NK-92 (cell line): ENCODE measurements at regions not wholly inside any gene's neighbourhood (a gene's known extent, or its start where the extent isn't known, plus 50 kb on each side); places are given as distances from the start of the nearest gene placed in this dataset.

Experiments
- DNase-seq: peaks from one replicate; lab custom pipeline; 2025; ENCODE audit not compliant: unreplicated experiment; lab: John Stamatoyannopoulos, UW

GRCh38 chr2:16080516-16080915 is 140.2 kb downstream of the MYCN start:
- no peak for DNase-seq

- DNase-seq, result no peak
Measured at GRCh38 chr2:16080071-16080470, 139.7 kb downstream of the MYCN start.

GRCh38 chr2:16079637-16080036 is 139.3 kb downstream of the MYCN start:
- no peak for DNase-seq

- DNase-seq, result no peak
Measured at GRCh38 chr2:16077601-16078000, 137.3 kb downstream of the MYCN start.

GRCh38 chr2:16076911-16077310 is 136.6 kb downstream of the MYCN start:
- no peak for DNase-seq

GRCh38 chr2:16075045-16076012 is 135.0 kb downstream of the MYCN start:
- no peak for DNase-seq

GRCh38 chr2:16073921-16074425 is 133.6 kb downstream of the MYCN start:
- DNase-seq, result no peak

- DNase-seq, result no peak
Measured at GRCh38 chr2:16073471-16073870, 133.1 kb downstream of the MYCN start.

GRCh38 chr2:16072638-16073290 is 132.4 kb downstream of the MYCN start:
- no peak for DNase-seq

- no peak for DNase-seq
Measured at GRCh38 chr2:16071865-16072637, 131.7 kb downstream of the MYCN start.

- DNase-seq, result no peak
Measured at GRCh38 chr2:16071039-16071864, 130.9 kb downstream of the MYCN start.

GRCh38 chr2:16070648-16070971 is 130.3 kb downstream of the MYCN start:
- DNase-seq, result no peak

- no peak for DNase-seq
Measured at GRCh38 chr2:16069933-16070647, 129.7 kb downstream of the MYCN start.

GRCh38 chr2:16069663-16069932 is 129.2 kb downstream of the MYCN start:
- no peak for DNase-seq

GRCh38 chr2:16068552-16068940 is 128.2 kb downstream of the MYCN start:
- no peak for DNase-seq

GRCh38 chr2:16067866-16068551 is 127.7 kb downstream of the MYCN start:
- no peak for DNase-seq

- DNase-seq, result no peak
Measured at GRCh38 chr2:16067444-16067843, 127.1 kb downstream of the MYCN start.

GRCh38 chr2:16067037-16067406 is 126.7 kb downstream of the MYCN start:
- DNase-seq, result no peak

- DNase-seq, result no peak
Measured at GRCh38 chr2:16066261-16067036, 126.1 kb downstream of the MYCN start.
